HG02938 (cell line): ENCODE measurements at regions not wholly inside any gene's neighbourhood (a gene's known extent, or its start where the extent isn't known, plus 50 kb on each side); places are given as distances from the start of the nearest gene placed in this dataset.
A peak's percentile ranks its signal among the peaks of the same experiment; 100 is the strongest.
"Not testable (repeated sequence)": the region's sequence is repeated elsewhere in the genome, so short reads cannot be mapped to it uniquely, and the experiment has no call there.

ENCODE experiments used
- ATAC-seq: cut with Tn5 transposase; IDR thresholded peaks from one replicate; pipeline ENCODE4 v1.9.1; 2021; ENCODE audit warnings: mild to moderate bottlenecking, moderate library complexity; ENCODE audit not compliant: unreplicated experiment

GRCh38 chr10:61279400-61279799 is 173.8 kb downstream of the TMEM26 start:
- ATAC-seq = peak; percentile 83

DNA sequence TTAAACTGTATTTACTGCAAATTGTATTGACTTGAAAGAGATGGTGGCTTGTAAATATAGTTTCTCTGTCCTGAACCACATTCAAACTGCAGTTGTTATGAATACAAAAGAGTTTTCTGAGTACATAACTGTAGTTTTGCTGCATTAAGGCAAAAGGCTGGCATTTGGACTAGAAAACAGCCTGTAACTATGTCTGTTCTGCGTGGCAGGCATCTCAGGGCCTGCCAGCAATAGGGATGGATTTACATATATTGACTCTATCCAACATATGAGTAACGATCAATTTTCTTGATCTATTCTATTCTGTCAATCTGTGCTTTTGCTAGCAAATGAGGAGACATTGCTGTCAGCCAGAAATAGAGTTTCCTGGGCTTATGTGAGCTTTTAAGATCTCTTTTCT is 174.6 kb downstream of the TMEM26 start:
- ATAC-seq = no peak

DNA sequence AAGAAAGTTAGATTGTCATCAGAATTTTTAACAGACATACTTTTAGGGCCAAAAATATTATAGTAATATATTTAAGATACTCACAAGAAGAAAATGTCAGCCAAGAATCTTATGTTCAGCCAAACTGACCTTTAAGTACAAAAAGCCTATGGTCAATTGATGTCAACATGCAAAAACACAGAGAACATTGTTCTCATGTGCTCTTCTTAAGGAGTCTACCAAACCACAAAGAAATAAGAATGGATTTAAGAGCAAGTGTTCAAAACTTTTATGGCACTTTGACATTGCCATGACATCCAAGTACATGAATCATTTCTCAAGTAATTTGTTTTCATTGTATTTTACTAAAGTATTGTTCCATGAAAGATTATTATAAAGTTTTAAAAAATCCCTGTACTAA is 180.4 kb downstream of the TMEM26 start:
- no peak for ATAC-seq

DNA sequence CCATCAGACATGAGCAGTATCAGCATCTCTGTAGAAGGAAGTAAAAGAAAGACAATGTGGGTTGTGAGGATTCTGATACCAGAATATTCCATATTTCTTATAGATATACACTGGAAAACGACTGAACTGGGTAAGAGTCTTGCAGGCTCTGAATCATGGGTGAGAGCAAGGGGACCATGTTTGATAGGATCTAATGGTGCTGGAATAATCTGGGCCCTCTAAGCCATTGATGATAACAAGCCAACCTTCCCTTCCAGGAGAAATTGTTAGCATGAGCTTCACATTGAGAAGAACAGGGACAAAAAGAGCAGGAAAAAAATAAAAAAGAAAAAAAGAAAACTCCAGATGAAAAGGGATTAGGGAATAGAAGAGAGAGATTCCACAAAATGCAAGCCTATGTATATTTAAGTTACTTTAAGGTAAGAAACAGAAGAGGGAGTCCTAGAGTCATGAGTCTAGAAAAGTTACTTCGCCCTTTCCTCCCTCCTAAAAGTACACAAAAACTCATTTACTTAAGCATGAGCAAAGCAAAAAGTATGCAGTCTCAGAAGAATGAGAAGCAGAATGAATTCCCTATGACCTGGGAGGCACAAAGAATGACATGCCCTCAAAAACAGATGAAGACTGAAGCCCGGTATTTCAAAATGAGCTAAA is 181.9 kb downstream of the TMEM26 start:
- ATAC-seq = no peak

GRCh38 chr10:61263518-61263917 is 189.7 kb downstream of the TMEM26 start:
- no peak for ATAC-seq

GRCh38 chr10:61262486-61263261 is 190.5 kb downstream of the TMEM26 start:
- ATAC-seq = no peak

GRCh38 chr10:61257956-61258496 is 195.2 kb downstream of the TMEM26 start:
- ATAC-seq = no peak

DNA sequence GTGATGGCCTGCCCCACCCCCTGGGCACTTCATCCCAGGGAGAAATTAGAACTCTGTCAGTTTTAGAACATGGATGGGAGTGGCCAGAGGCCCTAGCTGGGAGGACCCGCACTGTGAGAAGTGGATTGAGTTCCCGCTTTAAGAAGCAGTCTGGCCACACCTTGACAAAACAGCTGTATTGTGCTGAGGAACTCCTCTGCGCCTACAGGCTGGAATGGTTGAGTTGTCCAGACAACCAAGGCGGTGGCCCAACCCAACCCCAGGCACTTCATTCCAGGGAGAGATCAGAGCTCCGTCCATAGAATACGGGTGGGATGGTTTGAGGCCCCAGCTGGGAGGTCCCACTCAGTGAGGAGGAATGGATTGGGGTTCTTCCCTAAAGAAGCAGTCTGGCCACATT is 196.0 kb downstream of the TMEM26 start:
- ATAC-seq = no peak

DNA sequence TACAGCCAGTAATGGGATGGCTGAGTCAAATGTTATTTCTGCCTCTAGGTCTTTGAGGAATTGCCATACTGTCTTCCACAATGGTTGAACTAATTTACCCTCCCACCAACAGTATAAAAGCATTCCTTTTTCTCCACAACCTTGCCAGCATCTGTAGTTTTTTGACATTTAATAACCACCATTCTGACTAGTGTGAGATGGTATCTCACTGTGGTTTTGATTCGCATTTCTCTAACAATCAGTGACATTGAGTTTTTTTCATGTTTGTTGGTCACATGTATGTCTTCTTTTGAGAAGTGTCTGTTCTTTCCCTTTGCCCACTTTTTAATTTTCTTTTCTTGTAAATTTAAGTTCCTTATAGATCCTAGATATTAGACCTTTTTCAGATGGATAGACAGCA is 200.9 kb downstream of the TMEM26 start:
- not testable (repeated sequence) for ATAC-seq

DNA sequence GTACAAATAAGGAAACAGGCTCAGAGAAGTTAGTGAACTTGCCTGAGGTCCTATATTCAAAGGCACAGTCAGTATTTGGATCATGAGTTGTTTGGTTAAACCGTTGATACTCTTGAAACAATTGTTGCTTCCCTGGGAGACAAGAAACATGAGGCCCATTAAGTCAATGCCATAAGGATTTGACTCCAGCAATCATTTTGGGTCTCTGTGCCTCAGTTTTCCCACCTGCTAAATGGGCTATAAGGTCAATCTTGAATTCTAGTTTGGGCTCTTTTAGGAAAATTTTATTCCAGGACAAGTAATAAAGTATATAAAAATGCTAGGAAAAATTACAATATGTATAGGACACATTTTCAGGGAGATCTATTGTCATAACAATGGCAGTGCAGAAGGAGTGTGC is 202.1 kb downstream of the TMEM26 start:
- no peak for ATAC-seq

DNA sequence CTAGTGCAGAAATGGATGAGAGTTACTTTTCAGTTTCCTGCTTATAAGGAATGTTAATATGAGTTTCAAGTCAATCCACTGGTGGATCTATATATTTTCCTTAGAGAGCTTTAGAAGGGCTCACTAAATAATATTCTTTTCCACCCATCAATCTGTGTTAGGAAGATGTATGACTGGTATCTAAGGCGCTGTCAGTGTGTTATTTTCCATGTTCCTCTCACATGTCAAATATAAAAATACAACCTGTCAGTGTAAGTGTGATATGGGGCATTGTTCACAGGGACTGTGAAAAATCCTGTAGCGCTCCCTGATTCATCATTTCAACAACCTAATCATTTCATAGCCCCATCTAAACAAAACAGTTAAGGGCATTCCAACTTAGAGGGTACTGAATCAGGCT is 203.1 kb downstream of the TMEM26 start:
- ATAC-seq = no peak

GRCh38 chr10:61248013-61248412 is 205.2 kb downstream of the TMEM26 start:
- no peak for ATAC-seq

GRCh38 chr10:61244261-61244775 is 208.9 kb downstream of the TMEM26 start:
- ATAC-seq = no peak

- ATAC-seq = no peak
Measured at GRCh38 chr10:61232780-61233179, 220.4 kb downstream of the TMEM26 start.

DNA sequence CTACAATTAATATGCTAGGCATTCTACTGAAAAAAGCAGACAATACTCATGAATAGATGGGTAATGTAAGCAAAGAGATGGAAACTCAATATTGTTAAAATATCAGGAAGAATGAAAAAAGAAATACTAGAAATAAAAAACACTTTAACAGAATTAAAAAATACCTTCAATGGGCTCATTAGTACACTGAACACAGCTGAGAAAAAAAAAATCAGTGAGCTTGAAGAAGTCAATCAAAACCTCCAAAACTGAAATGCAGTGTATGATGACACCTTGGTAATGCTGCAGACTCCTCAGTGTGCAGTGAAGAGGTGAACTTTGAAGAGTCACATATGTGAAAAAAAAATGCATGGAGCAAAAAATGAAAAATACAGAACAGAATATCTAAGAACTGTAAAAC is 227.2 kb downstream of the TMEM26 start:
- no peak for ATAC-seq

- ATAC-seq = no peak
Measured at GRCh38 chr10:61223576-61223975, 229.6 kb downstream of the TMEM26 start.

- ATAC-seq = no peak
Measured at GRCh38 chr10:61219696-61220095, 233.5 kb downstream of the TMEM26 start.

GRCh38 chr10:61217851-61218565 is 235.2 kb downstream of the TMEM26 start:
- ATAC-seq = no peak

DNA sequence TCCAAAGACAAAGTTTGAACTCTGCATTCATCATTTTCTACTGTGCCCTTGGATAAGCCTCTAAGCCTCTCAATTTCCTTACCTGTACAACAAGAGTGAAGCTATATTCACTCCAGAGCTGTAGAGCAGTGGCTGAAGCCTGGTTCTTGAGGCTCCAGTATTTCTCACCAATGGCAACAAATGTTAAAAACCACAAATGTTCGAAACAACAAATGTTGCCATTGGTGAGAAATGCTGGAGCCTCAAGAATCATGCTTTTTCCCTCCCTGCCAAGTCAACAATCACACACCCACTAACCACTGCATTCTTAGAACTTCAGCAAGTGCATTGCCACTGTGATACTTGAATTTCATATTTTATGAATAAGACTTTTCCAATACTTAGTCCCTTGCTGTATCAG is 237.9 kb downstream of the TMEM26 start:
- no peak for ATAC-seq

GRCh38 chr10:61211468-61211867 is 241.7 kb downstream of the TMEM26 start:
- ATAC-seq = no peak

GRCh38 chr10:61197057-61197456 is 253.1 kb upstream of the RHOBTB1 start:
- ATAC-seq = no peak
